HG02870 (cell line): ENCODE measurements at regions not wholly inside any gene's neighbourhood (a gene's known extent, or its start where the extent isn't known, plus 50 kb on each side); places are given as distances from the start of the nearest gene placed in this dataset.
A peak's percentile ranks its signal among the peaks of the same experiment; 100 is the strongest.

ENCODE experiments used
- ATAC-seq: cut with Tn5 transposase; IDR thresholded peaks from one replicate; pipeline ENCODE4 v1.9.1; 2021; ENCODE audit warnings: mild to moderate bottlenecking, moderate library complexity; ENCODE audit not compliant: unreplicated experiment

DNA sequence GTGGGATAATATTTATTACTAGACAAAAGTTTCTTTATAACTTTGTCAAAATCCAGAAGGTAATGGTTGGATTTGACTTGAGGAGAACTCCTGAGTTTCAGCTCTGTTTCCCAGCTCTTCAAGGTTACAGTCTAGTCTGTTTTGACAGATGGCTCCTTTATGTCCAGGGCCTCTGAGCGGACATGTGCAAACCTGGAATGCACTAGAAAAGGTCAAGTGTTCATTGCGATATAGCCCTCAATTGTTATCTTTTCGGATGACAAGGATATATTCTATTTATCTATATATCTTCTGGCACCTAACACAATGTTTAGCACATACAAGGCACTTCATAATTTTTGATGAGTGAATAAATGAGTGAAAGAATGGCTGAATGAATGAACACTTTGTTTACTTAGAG, 513.2 kb upstream of the GOLIM4 start:
- no peak for ATAC-seq

DNA sequence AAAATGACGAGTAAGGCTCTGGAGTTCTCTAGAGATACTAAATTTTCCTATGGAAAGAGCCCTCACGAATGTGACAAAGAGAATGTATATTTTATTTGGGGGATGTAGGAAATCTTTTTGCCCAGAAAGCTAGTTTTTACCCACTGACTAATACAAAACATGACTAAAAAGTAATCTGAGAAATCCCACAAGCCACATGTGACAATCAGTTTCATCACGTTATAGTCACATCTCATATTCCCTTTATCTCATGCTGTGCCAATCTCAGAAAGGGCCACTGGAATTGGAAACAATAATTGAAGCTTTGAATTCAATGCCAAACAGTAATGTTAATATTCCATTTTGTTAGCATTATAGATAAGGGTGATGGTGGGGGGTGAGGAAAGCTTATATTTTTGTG, 509.0 kb upstream of the GOLIM4 start:
- ATAC-seq, result no peak

DNA sequence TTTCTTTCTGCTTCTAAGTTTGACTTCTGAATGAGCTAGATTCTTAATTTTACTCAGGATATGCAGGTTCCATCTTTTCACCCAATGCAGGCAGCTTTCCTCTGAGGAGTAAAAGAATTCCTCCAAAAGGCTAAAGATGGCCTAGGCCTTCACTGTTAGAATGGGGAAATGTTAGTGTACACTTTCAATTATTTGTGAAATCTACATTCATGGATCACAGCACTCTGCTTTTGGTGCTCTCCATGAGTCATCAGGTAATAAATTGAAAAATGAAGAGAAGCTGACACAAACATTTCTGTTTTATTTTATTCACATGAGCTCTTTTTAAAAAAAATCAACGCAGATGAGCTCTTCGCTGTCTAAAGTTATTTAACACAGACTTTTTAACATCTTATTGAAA, 502.5 kb upstream of the GOLIM4 start:
- ATAC-seq, result no peak

DNA sequence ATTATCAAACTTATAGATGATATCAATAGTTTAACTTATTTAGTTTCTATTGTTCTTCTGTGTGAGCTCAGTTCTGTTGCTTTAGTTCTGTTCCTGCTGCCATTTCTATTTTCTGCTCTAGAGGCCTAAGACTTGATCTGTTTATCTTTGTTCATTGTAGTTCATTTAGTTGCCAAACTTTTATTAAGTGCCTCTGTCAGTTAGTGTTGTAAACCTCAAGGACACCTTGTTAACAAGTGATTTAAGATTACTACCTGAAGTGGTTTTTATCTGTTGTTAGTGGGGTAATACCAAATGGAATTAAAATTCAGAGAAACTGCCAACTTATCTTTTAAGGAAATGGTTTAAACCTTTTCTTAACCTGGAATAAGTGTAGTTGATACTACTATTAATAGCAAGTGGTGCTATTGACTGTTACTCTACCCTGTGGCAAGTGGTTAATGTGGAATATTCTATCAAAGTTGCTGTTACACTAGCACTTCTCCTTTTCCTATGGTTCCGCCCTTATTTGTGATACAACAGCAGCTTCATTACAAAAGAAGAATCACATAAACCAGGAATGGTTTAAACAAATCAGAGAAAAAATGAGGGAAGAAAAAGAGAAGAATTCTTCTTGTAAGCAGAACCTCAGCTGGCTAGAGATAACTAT, 500.6 kb upstream of the GOLIM4 start:
- no peak for ATAC-seq

DNA sequence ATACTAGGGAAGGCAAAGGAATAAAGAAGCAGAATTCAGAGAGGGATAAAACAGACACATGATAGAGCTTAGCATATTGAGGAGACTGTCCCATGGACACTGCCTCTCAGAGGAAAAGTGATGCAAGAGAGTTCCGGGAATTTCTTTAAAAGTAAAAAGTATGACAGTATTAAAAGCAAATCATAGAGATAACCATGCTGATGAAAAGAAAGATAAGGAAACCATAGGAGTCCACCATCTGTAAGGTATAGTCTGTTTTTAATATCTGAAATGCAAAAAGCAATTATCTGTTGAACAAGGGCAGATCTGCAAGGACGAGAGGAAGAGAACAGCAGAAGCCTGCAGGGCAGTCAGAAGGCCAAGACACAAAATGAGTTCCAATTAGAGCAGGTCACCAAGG, 495.9 kb upstream of the GOLIM4 start:
- ATAC-seq, result no peak

DNA sequence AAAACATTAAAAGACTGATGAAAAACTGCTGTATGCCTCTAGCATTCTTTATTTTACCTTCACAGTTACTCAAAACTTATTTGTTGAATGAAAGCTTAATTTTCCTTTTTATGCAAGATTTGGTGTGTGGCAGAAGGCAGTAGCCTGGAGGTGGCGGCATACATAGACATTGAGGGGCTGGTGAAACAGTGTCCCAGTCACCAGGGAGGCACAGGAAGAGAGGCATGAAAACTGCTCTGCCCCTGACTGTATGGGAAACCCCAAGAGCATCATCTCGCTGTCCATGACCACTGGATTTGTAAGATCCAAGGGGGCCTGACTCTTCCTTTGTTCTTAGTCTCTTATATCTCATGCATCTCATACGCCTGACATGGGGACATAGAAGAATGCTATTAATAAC, 493.7 kb upstream of the GOLIM4 start:
- no peak for ATAC-seq

DNA sequence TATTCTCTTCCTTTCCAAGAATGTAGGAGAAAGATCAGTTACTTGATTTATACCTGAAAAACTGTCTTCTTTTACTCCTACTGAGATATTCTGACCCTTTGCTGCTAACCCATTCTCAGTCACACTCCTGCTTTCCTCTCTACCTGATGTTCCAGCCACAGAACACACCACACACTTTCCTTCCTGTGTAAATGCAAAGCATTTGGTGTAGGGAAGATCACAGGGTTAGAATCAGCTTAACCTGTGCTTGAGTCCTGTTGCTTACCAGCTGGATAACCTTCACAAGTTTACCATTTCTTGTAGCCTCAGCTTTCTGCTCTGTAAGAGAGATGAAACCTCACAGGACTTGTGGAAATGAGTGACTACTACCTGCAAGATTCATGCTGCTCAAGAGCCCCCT, 489.8 kb upstream of the GOLIM4 start:
- ATAC-seq, result no peak

DNA sequence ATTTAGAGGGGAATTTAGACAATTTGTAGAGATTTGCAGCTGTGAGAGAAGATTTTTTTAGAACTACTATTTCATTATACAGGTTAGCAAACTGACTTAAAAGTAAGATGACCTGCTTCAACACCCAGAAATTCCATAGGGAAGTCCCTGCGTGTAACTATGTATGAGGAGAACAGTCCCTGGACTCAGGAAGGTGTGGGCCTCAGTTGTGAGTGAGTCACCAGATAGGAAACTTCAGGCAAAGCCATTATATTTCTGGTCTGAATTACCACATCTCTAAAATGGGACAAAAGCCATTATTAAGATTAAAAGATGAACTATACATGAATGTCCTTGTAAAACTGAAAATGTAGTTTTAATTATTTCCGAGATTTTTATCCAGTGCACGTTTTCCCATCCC, 488.3 kb upstream of the GOLIM4 start:
- no peak for ATAC-seq

DNA sequence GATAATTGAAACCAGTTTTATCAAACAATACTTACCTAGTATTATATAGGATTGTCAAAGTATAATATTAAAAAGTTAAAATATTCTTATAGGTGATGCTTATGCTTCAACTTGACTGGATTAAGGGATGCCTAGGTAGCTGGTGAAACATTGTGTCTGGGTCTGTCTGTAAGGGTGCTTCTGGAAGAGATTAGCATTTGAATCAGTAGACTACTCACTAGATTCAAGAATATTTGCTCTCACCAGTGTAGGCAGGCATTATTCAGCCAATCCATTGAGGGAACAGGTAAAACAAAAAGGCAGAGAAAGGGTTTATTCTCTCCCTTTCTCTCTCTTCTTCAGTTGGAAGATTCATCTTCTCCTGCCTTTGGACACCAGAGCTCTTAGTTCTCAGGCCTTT, 486.8 kb upstream of the GOLIM4 start:
- ATAC-seq, result no peak

DNA sequence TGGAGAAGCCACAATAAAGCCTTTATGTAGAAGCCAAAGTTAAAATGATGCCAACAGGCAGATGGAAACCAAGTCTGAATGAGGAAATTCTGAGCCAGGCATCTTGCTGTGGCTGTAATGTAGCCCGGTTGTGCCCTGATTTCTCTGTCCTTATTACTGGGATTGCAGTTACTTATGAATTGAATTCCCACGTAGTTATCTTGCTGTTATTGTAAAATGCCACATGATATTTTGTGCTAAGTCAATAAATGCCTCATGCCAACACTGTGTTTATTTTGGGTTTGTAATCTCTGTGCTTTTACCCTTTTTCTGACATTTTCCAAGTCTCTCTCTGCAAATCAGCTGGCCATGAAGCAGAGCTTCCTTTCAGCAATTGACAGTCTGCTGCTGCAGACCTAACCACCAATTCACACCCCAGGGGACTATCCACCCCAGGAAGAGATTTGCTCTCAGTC, 486.1 kb upstream of the GOLIM4 start:
- no peak for ATAC-seq

DNA sequence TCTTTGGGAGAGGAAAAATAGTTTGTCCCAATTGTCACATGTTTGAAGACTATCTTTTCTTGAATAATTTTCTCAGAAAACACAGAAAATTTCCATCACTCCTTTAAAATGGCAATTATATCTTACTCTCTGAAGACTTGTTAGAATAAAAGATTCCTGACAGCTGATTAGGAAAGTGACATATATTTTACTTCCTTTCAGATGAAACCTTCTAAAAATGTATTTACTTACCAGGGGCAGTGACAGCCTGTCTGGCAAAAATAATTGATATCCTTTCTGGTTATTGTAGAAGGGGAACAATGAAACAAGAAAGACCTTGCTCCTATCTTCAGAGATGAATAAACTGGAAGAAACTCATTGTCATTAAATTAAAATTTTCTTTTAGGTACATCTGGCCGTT, 483.3 kb upstream of the GOLIM4 start:
- no peak for ATAC-seq

DNA sequence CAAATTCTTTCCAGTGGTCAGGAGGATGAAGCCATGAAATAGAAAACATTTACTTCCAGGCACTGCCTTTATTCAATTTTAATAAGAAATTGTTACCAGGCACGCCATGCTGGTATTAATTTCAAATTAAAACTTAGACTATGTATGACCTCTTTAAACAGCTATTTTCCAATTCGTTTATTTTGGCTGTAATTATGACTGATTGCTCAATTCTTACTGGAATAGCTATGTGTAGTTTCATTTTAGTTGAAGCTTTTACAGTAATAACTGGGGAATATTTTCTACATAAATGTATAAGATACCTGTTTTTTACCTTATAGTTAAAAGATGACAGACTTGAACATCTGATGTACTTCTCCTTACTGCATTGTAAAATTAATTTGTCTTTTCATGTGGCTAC, 480.0 kb upstream of the GOLIM4 start:
- no peak for ATAC-seq

DNA sequence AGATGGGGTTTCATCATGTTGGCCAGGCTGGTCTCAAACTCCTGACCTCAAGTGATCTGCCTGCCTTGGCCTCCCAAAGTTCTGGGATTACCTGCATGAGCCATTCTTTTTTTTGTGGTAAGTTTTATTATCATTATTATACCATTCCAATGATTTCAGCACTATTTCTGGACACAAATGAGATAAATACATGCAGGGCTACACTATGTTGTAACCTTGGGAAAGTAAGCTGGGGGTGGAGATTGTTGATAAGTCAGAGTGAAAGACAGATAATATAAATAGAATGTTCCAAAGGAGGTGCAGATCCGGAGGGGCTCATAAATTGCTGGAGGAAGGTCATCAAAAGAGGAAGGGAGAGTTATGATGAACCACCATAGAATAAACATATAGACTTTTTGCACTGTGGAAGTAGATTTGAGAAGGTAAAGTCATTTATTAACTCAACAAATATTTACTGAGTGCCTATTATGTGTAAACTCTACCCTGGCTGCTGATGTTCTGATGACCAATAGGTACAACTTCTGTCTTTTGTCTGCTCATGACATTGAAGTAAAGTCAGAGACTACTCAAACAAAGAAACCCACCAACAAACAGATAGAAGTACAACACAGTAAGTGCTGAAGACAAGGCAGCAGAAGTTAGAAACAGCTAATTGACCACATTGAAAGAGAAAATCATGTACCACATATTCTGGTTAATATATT, 478.9 kb upstream of the GOLIM4 start:
- no peak for ATAC-seq

DNA sequence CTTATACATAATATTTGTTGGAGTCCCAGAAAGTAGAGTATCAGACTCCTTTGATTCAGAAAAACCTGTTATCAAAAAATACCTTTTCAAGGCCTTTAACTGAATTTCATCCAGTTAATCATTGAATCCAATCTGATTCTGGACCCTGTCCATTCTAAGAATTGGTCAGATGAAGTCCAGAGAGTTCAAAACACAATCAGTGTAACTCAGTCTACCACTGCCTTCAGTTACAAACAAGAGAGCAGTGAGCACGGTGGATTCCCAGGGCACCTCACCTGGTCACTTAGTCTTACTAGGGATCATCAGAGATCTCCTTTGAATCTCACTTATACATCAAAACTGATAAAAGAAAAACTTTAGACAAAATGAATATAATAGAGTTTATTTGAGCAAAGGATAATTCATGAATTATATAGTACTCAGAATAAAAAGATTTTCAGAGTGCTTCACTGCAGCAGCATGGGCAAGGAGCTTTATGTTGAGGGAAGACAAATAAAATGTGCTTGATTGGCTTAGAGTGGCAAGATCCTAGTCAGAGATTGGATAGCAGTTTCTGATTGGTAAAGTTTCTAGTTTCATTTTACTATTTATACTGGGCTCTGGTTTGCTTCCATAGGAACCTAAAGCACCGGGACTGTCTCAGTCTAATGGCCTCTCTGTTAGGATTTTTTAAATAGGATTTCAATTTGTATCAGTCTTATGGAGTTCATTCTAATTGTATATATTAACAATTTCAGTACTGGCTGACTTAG, 474.9 kb upstream of the GOLIM4 start:
- no peak for ATAC-seq

DNA sequence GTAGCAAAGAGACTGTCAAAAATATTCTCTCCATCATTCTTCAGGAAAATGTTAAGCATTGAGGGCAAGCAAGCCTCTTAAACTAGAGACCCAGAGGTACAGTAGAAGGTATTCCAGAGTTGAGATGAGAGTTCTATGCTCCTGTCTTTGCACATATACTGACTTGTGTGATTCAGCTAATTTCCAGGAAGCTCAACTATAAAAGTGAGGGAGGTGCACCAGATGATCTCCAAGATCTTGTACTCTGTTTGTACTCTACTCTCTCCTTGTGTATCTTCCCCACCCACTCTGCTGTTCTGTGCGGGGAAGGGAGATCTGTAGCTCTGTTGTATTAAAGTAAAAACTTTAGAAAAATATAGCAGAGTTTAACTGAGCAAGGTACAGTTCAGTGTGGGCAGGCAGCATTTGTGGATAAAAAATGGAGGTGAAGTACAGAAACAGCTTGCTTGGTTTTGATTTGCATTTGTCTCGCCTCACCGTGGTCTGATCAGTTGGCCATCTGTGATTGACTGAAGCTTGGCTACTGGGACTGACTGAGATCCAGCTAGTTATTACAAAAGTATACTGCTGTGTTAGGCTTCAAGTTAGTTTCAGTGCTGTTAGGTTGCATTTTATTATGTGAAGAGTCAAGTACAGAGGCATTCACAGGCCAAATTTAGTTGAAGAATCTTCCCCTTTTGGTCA, 463.1 kb upstream of the GOLIM4 start:
- ATAC-seq, result peak; percentile 56

DNA sequence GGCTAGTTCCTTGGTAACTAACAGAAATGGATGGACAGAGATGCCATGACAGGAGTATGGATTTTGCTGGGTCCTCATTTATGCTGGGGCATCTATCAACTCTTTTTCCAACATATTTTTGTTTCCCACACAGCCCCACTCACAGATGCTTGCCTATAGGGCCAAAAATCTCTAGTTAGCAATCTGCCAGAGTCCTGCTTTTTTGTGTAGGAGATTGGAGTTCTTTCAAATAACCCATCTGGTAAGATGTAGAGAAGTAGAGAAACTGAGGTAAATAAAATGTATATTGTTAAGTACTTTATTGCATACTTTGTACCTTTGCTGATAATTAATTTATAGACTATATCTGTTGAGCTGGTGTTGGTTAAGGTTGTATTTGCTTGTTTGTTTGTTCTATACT, 456.5 kb upstream of the GOLIM4 start:
- ATAC-seq, result no peak

DNA sequence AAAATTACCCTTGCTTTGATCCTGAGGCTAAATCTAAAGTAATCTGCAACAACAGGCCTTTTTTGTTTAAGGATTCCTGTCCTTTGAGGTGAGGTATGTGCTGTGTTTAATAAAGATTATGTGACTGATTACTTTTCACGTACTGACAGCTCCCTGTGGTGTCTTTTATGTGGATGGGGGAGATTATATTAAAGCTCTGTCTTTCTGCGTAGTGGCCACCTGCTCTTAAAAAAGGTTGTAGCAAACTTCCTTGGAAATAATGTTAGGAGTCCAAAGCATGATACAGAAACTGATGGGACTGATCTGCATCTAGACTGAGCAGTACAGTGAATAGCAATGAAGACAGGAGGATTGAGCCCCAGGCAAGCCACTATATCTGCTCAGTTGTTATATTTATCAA, 453.0 kb upstream of the GOLIM4 start:
- ATAC-seq, result no peak

DNA sequence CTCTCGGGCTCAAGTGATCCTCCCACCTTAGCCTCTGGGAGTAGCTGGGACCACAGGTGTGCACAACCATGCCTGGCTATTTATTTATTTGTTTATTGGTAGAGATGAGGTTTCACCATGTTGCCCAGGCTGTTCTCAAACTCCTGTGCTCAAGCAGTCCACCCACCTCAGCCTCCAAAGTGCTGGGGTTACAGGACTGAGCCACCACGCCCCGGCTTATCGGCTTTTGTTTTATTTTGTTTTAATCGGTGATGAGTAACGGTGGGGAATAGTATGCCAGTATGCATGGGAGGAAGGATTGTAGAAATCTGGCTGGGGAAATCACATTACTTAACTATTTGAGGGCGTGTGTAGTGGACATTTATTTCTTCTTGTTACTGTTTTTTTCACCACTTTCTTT, 451.0 kb upstream of the GOLIM4 start:
- no peak for ATAC-seq

DNA sequence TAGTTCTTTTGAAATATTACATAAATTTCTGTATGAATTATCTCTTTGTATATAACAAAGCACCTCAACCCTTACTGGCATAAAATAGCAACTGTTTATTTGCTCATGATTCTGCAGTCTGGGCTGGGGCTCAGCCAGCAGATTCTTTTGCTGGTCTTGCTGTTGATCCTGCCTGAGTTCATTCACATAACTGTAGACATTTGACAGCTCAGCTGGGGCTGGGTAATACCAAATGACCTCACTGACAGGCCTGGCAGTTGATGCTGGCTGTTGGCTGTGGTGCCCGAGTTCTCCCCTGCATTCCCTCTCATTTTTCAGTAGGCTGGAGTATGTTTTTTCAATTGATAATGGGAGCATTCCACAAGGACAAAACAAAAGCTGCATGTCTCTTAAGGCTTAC, 449.9 kb upstream of the GOLIM4 start:
- no peak for ATAC-seq

DNA sequence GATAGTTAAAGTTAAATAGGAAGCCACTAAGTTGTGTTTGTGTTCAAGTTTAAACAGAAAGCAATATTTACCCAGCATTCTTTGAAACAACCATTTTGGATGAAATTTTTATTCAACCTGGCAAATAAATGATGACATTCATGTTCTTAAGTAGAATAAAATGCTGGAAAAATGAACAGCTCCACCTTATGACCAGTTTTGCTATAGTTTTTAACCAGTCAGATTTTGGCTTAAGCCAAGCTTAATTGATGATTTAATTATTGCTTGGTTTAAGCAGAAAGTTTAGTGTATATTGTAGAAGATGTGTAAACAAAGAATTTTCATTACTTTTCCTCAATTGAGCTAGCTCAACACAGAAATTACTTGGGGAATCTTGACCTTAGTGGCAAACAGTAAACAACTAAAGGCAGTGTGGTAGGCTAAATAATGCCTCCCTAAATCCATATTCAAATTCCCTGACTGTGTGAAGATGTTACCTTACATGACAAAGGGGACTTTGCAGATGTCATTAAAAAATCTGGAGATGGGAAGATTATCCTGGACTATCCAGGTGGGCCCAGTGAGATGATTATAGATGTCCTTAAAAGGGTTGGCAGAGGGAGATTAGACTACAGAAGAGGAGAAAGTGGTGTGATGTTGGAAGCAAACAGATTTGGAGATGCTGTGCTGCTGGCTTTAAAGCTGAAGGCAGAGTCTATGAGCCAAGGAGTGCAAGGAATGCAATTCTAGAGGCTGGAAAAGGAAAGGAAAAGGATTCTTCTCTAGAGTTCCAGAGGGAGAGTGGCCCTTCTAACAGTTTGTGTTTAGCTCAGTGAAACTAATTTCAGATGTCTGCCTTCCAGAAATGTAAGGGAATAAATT, 448.6 kb upstream of the GOLIM4 start:
- ATAC-seq, result no peak

DNA sequence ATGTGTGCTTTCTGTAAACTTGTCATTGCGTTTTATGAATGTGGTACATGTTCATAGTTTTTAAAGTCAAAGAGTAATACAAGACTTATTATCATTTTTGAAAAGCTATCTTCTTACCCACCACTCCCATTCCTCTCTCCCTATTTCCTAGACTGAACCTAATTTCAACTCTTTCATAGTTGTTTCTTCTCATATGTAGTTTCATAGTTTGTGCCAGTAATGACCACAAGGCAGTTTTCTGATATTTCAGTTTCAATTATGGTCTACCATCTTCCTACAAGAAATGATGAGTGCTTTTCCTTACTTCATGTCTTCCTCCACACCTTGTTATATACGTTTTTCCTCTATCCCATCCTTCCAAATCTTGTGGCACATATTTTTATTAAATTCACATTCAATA, 445.0 kb upstream of the GOLIM4 start:
- ATAC-seq, result no peak
